ENCODE measurements at regions not wholly inside any gene's neighbourhood (a gene's known extent, or its start where the extent isn't known, plus 50 kb on each side); places are given as distances from the start of the nearest gene placed in this dataset.

- TF ChIP-seq CTCF (IDR thresholded peaks at IDR 0.05) (no peak), ZFX (IDR thresholded peaks at IDR 0.05; ENCODE audit: borderline replicate concordance) (no peak)
Observed at GRCh38 chr13:22461854-22462490, 718.8 kb upstream of the SGCG start.

Measured in 22Rv1 (cell line).